HCT116 (cell line): ENCODE measurements at regions not wholly inside any gene's neighbourhood (a gene's known extent, or its start where the extent isn't known, plus 50 kb on each side); places are given as distances from the start of the nearest gene placed in this dataset.

Experiments
- CTCF ChIP-seq, 3 experiments: fragments of 200-600 bp in 1 of 3; sonication (generic) in 1 of 3; IDR thresholded peaks in 2 of 3; conservative IDR thresholded peaks in 1 of 3; 2 replicates each; pipeline ENCODE4 v1.5.1; 2012 to 2017; ENCODE audit warnings: low read depth in 2 of 3, low read length in 2 of 3, antibody characterized with exemption in 1 of 3, borderline replicate concordance in 1 of 3, control low read depth in 1 of 3, mild to moderate bottlenecking in 1 of 3, mixed read lengths in 1 of 3, mixed run types in 1 of 3, moderate library complexity in 1 of 3; ENCODE audit not compliant: insufficient read depth in 1 of 3
- EZH2 ChIP-seq: fragments of 200-600 bp; sonication (generic); IDR thresholded peaks from 2 replicates; pipeline ENCODE4 v1.6.1; 2017; ENCODE audit warnings: antibody characterized with exemption, mixed run types
- MAX ChIP-seq: IDR thresholded peaks from 2 replicates; pipeline ENCODE4 v1.6.1; 2012
- POLR2A ChIP-seq: IDR thresholded peaks from 2 replicates; pipeline ENCODE4 v1.7.0; 2011; ENCODE audit warnings: borderline replicate concordance; ENCODE audit not compliant: insufficient read depth, insufficient read length; ENCODE audit errors: extremely low read depth
- POLR2AphosphoS5 ChIP-seq: IDR thresholded peaks from 2 replicates; pipeline ENCODE4 v1.6.1; 2011; ENCODE audit warnings: mild to moderate bottlenecking, low read depth, low read length, moderate library complexity
- RAD21 ChIP-seq: IDR thresholded peaks from 2 replicates; pipeline ENCODE4 v1.6.1; 2012; ENCODE audit warnings: low read depth, mild to moderate bottlenecking

GRCh38 chr5:101327816-101328215, 424.7 kb upstream of the ST8SIA4 start:
- TF ChIP-seq POLR2AphosphoS5 (no peak), MAX (no peak), CTCF (IDR thresholded peaks at IDR 0.05 in 2 of 3, conservative IDR thresholded peaks at IDR 0.05 in 1 of 3; ENCODE audit: borderline replicate concordance in 1 of 3, insufficient read depth in 1 of 3, low read depth in 2 of 3, low read length in 2 of 3) (no peak), POLR2A (no peak), EZH2 (no peak), RAD21 (no peak)
